Body of pancreas (tissue), 4 donors: ENCODE measurements at regions not wholly inside any gene's neighbourhood (a gene's known extent, or its start where the extent isn't known, plus 50 kb on each side); places are given as distances from the start of the nearest gene placed in this dataset.

Experiments
- POLR2A ChIP-seq, 3 donors: fragments of 450-650 bp; IDR thresholded peaks; one replicate each; pipeline ENCODE4 v1.6.1; 2016; ENCODE audit warnings: antibody characterized with exemption in 3 of 3, mild to moderate bottlenecking in 2 of 3
- TF ChIP-seq, protein P1 (sequence below), 7 experiments: fragments of 450-650 bp in 4 of 7; fragments of 200-600 bp in 3 of 7; sonication (generic) in 3 of 7; IDR thresholded peaks; one replicate each; pipeline ENCODE4 v1.5.1; 2016 to 2019; ENCODE audit warnings: antibody characterized with exemption in 7 of 7

DNA sequence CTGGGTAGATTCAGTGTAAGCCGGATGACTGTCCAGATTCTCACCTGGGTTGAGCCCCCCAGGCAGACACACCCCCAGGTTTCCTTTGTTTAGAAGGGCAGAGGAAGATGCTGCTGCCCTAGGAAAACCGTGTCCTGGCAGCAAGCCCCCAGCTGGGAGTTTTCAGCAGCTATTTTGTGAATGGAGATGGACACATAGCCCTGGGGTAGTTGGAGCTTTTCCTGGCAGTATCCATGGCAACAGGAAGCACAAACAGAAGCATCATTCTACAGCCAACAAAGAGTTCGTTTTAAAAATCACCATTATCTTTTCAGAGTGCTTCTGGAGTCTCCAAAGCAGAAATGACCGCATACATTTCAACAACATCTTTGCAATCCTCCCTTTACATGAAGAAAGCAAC is 245.5 kb downstream of the BRD1 start:
- TF ChIP-seq, protein P1, sequence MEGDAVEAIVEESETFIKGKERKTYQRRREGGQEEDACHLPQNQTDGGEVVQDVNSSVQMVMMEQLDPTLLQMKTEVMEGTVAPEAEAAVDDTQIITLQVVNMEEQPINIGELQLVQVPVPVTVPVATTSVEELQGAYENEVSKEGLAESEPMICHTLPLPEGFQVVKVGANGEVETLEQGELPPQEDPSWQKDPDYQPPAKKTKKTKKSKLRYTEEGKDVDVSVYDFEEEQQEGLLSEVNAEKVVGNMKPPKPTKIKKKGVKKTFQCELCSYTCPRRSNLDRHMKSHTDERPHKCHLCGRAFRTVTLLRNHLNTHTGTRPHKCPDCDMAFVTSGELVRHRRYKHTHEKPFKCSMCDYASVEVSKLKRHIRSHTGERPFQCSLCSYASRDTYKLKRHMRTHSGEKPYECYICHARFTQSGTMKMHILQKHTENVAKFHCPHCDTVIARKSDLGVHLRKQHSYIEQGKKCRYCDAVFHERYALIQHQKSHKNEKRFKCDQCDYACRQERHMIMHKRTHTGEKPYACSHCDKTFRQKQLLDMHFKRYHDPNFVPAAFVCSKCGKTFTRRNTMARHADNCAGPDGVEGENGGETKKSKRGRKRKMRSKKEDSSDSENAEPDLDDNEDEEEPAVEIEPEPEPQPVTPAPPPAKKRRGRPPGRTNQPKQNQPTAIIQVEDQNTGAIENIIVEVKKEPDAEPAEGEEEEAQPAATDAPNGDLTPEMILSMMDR (IDR thresholded peaks at IDR 0.05) = no peak
- no peak for TF ChIP-seq POLR2A (IDR thresholded peaks at IDR 0.05)
